ENCODE measurements at regions not wholly inside any gene's neighbourhood (a gene's known extent, or its start where the extent isn't known, plus 50 kb on each side); places are given as distances from the start of the nearest gene placed in this dataset.

GRCh38 chr17:79487149-79487548, 123.7 kb downstream of the RBFOX3 start:
- intact Hi-C loops (cut with DNase I) = no loop called here
- Histone ChIP-seq H3K36me3 (no peaks in the 10 kb centered on the region), H3K4me1 (no peaks in the 10 kb centered on the region), H3K27ac (no peak overlapping the region), H3K4me3 (no peak overlapping the region), H3K9me3 (no peaks in the 10 kb centered on the region), H3K27me3 (peaks cover 16 to 57% (median 27%) of the 10 kb centered on the region in 9 donors)
- 75 to 84% (median 80%) methylated on average over 12 of the region's 12 CpGs for WGBS, 4 donors
- TF ChIP-seq CTCF (IDR thresholded peaks at IDR 0.05) = no peak
- TF ChIP-seq POLR2A (IDR thresholded peaks at IDR 0.05) = no peak
- ATAC-seq = no peak
- no peak for DNase-seq

DNA sequence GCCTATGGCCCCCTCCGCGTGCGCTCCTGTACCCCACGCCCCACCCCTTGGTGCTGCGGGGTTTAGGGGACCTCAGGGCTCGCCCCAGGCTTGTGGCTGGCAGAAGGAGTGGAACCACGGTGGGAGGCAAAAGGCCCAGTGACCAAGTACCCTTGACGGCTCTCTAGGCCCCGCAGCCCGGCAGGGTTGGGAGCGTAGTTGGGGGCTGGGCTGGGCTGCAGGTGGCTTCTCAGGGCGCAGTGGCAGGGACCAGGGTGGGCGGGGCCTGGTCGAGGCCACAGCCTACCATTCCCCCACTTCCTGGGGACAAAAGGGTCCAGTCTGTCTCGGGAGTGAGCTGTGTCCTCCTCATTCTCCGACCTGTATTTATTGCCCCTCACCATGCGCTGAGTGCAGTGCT, 124.9 kb downstream of the RBFOX3 start:
- ATAC-seq (no peak), DNase-seq (no peak)
- H3K4me3 ChIP-seq = no peak overlapping the region
- no peaks in the 10 kb centered on the region for H3K9me3 ChIP-seq
- no peak for TF ChIP-seq POLR2A (IDR thresholded peaks at IDR 0.05)
- TF ChIP-seq CTCF (IDR thresholded peaks at IDR 0.05) = no peak
- H3K27me3 ChIP-seq = peaks cover 17 to 69% (median 29%) of the 10 kb centered on the region in 9 donors
- no peaks in the 10 kb centered on the region for H3K4me1 ChIP-seq
- no peak overlapping the region for H3K27ac ChIP-seq
- 42 to 58% (median 46%) methylated on average over 11 to 17 of the region's 17 CpGs for WGBS, 4 donors
- intact Hi-C loops (cut with DNase I) = no loop called here
- H3K36me3 ChIP-seq = no peaks in the 10 kb centered on the region

- peaks cover 17 to 72% (median 29%) of the 10 kb centered on the region in 9 donors for H3K27me3 ChIP-seq
- DNase-seq (peak in 1 of 5 donors; percentile 19), ATAC-seq (peak in 1 of 4 donors; percentile 20)
- H3K4me1 ChIP-seq = no peaks in the 10 kb centered on the region
- WGBS, 4 donors = 19 to 38% (median 28%) methylated on average over 19 to 22 of the region's 22 CpGs
- no peak overlapping the region for H3K4me3 ChIP-seq
- intact Hi-C loops (cut with DNase I) = no loop called here
- H3K27ac ChIP-seq = no peak overlapping the region
- TF ChIP-seq POLR2A (IDR thresholded peaks at IDR 0.05) = no peak
- TF ChIP-seq CTCF (IDR thresholded peaks at IDR 0.05) = no peak
- no peaks in the 10 kb centered on the region for H3K9me3 ChIP-seq
- H3K36me3 ChIP-seq = no peaks in the 10 kb centered on the region
These were observed 125.3 kb downstream of the RBFOX3 start for GRCh38 chr17:79485419-79485985.

DNA sequence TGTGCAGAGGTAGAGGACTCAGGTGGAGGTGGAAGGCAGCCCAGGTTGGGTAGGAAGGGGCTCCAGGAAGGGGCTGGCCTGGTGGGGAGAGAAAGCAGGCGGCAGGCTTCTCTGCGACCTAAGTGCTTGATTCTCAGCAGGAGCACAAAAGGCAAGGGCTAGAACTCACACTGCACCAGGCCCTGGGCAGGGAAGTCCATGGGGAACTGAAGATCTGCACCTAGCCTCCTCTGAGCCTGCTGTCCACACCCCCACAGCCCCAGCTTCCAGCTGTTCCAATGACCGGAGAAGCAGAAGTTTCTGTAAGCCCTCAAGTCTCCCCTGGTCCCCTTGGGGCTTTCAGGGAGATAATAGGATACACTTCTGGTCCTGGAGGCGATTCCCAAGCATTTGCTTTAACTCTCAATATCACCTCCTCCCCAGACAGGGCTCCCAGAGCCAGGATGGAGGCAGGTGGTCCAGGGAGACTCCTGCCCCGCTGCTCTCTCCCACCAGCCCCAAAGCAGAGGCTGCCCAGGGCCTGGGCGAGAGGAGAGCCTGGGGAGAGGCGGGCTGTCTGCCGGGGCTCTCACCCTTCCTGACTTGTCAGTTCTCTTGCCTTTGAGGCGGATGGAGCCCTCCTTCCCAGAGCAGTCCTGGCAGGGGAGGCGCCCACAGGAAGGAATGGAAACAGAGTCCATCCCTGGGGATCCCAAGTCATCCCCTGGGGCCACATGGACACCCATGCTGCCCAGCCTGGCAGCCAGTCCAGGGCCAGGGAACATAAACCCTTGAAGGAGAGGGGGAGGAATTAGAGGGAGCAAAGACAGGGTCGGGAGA, 126.0 kb downstream of the RBFOX3 start:
- Histone ChIP-seq H3K27ac (no peak overlapping the region), H3K4me1 (no peaks in the 10 kb centered on the region), H3K9me3 (no peaks in the 10 kb centered on the region), H3K36me3 (no peaks in the 10 kb centered on the region), H3K27me3 (peaks cover 17 to 68% (median 30%) of the 10 kb centered on the region in 9 donors), H3K4me3 (no peak overlapping the region)
- intact Hi-C loops (cut with DNase I) = no loop called here
- DNase-seq = peak in 1 of 5 donors; percentile 14
- 38 to 47% (median 43%) methylated on average over 10 to 11 of the region's 11 CpGs for WGBS, 4 donors
- no peak for ATAC-seq
- no peak for TF ChIP-seq POLR2A (IDR thresholded peaks at IDR 0.05)
- no peak for TF ChIP-seq CTCF (IDR thresholded peaks at IDR 0.05)
